LNCAP (cell line): ENCODE measurements at regions not wholly inside any gene's neighbourhood (a gene's known extent, or its start where the extent isn't known, plus 50 kb on each side); places are given as distances from the start of the nearest gene placed in this dataset.

Experiments used
- CTCF ChIP-seq: fragments of 450-650 bp; IDR thresholded peaks from 2 replicates; pipeline ENCODE4 v1.5.1; 2017; ENCODE audit warnings: mild to moderate bottlenecking

DNA sequence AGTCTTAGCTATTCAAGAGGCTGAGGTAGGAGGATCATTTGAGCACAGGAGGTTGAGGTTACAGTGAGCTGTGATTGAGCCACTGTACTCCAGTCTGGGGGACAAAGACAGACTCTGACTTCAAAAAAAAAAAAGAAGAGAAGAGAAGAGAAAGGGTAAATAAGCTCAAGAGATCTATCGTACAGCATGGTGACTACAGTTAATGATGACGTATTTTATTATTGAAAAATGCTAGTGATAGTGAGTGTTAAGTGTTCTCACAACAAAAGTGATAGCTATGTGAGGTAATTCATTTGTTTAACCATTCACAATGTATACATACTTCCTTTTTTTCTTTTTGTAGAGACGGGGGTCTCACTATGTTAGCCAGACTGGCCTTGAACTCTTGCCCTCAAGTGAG lies 121.5 kb upstream of the RPL34 start:
- TF ChIP-seq CTCF, result no peak

- no peak for TF ChIP-seq CTCF
Observed at GRCh38 chr4:108493596-108493931, 126.8 kb upstream of the RPL34 start.

GRCh38 chr4:108492816-108493595 lies 127.4 kb upstream of the RPL34 start:
- peak; percentile 55 for TF ChIP-seq CTCF

GRCh38 chr4:108488865-108489264 lies 131.5 kb upstream of the RPL34 start:
- TF ChIP-seq CTCF, result no peak

DNA sequence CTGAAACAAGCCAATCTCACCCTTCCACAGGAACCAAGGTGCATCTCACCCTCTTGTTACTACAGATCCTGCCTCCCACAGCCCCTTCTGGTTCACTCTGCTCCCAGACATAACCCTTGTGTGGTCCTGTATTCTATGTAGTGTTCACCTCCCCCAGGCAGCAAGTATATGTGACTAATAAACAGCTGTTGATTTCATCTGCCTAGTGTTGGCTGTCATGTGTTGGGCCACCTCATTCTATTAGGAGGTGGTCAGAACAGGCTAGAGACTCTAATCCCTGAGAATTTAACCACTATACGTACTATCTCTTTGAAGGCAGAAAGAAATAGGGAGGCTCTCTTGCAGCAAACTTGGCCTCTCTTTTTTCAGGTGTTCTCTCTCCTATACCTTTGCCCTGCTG lies 134.3 kb upstream of the RPL34 start:
- TF ChIP-seq CTCF, result no peak

DNA sequence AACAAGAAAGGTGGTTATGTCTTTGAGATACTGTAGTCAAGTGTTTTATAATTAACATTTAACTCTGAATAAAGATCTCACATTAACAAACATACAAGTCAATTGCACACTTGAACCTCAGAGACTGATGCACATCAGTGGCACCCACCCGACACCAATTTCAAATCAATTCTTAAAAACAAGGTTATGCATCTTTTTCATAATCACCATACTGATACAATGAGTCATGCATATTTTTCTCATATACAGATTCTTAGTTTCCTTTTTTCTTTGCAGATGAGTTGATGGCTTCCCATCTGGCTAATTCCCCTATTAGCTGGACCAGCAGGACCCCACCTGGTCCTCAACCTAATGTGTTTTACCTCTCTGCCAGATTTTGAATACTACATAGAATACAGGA lies 136.2 kb upstream of the RPL34 start:
- TF ChIP-seq CTCF, result no peak

GRCh38 chr4:108483650-108484049 lies 136.7 kb upstream of the RPL34 start:
- no peak for TF ChIP-seq CTCF

DNA sequence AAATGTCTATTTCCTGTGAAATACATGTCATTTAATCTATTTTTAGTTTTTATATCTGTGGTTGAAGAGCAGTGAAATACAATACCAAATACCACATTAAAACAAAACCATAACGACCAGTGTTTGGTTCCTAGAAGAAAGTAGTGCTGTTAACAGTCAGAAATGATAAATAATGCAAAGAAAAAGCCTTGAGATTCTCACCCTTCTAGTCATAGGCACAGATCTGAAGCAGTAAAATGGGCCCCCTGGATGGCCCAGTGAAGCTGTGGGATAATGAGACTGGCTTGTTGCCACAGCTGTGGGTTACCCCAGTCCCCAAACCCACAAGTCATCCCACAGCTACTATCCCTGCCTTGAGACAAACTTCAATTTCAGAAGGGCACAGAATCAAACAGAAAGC lies 137.3 kb upstream of the RPL34 start:
- no peak for TF ChIP-seq CTCF
